C4-2B (cell line): ENCODE measurements at regions not wholly inside any gene's neighbourhood (a gene's known extent, or its start where the extent isn't known, plus 50 kb on each side); places are given as distances from the start of the nearest gene placed in this dataset.

Experiments used
- H3K27ac ChIP-seq: fragments of 450-650 bp; 2 replicates; pipeline ENCODE4 v1.5.1; 2017
- ZFX ChIP-seq: fragments of 450-650 bp; IDR thresholded peaks from 2 replicates; pipeline ENCODE4 v1.6.1; 2017
- TF ChIP-seq, protein P1 (sequence below): fragments of 450-650 bp; conservative IDR thresholded peaks from 2 replicates; pipeline ENCODE4 v1.5.1; 2017; ENCODE audit warnings: mild to moderate bottlenecking

DNA sequence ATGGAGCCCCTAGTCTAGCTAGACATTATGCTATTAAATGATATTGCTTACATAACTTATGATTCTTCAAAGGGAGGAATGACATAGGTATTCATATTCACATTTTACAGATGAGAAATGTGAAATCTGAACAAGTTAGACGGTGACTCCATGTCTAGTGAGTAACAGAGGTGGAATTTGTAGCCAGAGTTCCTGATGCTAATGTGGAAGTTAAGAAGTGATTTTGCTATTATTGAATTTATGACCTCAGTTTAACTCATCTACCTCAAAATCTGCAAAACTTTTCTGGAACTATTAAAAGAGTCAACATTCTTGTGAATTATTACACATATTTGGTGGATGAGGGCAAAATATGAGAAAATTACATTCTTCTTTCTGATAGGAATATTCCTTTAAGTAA lies 347.6 kb upstream of the MMS22L start:
- TF ChIP-seq, protein P1, sequence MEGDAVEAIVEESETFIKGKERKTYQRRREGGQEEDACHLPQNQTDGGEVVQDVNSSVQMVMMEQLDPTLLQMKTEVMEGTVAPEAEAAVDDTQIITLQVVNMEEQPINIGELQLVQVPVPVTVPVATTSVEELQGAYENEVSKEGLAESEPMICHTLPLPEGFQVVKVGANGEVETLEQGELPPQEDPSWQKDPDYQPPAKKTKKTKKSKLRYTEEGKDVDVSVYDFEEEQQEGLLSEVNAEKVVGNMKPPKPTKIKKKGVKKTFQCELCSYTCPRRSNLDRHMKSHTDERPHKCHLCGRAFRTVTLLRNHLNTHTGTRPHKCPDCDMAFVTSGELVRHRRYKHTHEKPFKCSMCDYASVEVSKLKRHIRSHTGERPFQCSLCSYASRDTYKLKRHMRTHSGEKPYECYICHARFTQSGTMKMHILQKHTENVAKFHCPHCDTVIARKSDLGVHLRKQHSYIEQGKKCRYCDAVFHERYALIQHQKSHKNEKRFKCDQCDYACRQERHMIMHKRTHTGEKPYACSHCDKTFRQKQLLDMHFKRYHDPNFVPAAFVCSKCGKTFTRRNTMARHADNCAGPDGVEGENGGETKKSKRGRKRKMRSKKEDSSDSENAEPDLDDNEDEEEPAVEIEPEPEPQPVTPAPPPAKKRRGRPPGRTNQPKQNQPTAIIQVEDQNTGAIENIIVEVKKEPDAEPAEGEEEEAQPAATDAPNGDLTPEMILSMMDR: no peak
- no peak for TF ChIP-seq ZFX

GRCh38 chr6:97632341-97632740 lies 349.3 kb upstream of the MMS22L start:
- TF ChIP-seq, protein P1: no peak
- no peak for TF ChIP-seq ZFX
- no peak overlapping the region for H3K27ac ChIP-seq

More for the DNA sequence above, 347.6 kb upstream of the MMS22L start:
- no peak overlapping the region for H3K27ac ChIP-seq

- TF ChIP-seq ZFX: no peak
- TF ChIP-seq, protein P1: no peak
- H3K27ac ChIP-seq: no peak overlapping the region
Observed at GRCh38 chr6:97639702-97640101, 356.7 kb upstream of the MMS22L start.

- TF ChIP-seq ZFX: no peak
- TF ChIP-seq, protein P1: no peak
- no peak overlapping the region for H3K27ac ChIP-seq
Observed at GRCh38 chr6:97644353-97644752, 361.3 kb upstream of the MMS22L start.

GRCh38 chr6:97645757-97646156 lies 362.7 kb upstream of the MMS22L start:
- no peak for TF ChIP-seq ZFX
- TF ChIP-seq, protein P1: no peak
- no peak overlapping the region for H3K27ac ChIP-seq

GRCh38 chr6:97653076-97653475 lies 370.1 kb upstream of the MMS22L start:
- H3K27ac ChIP-seq: no peak overlapping the region
- TF ChIP-seq, protein P1: no peak
- no peak for TF ChIP-seq ZFX

DNA sequence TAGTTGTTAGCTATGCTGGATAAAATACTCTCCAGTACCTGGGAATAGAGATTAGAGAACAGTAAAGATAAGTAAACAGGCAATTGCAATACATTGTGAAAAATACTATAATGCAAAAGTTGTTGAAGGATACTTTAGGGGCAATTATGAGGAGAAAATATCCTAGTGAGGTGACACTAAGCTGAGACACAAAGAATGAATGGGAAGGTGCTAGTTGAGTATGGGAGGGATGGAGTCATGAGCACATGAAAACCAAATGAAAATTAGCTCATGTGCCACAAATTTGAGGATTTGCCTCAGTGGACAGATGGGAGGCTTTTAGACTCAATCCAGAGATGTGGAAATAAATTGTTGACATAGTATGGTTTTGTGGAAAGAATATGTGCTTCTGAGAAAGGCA lies 370.5 kb upstream of the MMS22L start:
- no peak overlapping the region for H3K27ac ChIP-seq
- TF ChIP-seq, protein P1: no peak
- TF ChIP-seq ZFX: no peak
